COLO668 (cell line): ENCODE measurements at regions not wholly inside any gene's neighbourhood (a gene's known extent, or its start where the extent isn't known, plus 50 kb on each side); places are given as distances from the start of the nearest gene placed in this dataset.

Source experiments
- DNase-seq: peaks from one replicate; lab custom pipeline; 2025; ENCODE audit not compliant: unreplicated experiment; lab: John Stamatoyannopoulos, UW

DNA sequence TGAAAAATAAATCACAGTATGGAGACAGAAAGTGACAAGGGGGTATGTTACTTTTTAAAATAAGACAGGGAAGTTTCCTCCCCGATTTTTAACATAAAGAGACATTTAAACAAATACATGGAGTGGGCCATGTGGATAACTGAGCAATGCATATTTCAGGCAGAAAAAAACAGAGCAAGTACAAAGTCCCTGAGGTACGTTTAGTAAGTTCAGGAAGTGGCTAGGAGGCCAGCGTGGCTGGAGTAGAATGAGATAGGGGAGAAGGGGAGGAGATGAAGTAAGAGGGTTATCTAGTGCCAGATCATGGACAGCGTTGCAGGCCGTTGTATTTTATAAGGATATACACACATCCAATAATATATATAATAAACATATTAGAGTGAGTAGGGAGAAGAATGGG, 84.2 kb upstream of the ELL2 start:
- DNase-seq = no peak

- DNase-seq = no peak
These were observed 81.8 kb upstream of the ELL2 start for GRCh38 chr5:96043446-96043845.

DNA sequence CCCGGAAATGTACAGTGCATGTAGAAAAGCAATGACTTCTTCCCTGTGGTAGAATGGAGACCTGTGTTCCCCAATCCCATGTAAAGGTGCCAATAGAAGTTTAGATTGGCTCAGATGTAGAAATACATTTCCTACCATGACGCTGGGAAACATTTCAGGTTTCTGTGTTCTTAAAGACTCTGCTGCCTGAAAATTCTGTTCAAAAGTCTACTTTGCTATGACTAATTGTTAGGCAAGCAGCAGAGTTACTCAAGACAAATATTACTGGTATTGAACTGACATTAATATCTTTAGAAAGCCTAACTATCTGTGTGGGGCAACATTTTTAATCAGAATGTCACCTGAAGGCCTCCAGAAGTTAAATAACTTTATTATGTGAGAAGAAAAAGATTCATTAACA, 75.5 kb upstream of the ELL2 start:
- no peak for DNase-seq

- DNase-seq = no peak
These were observed 74.7 kb upstream of the ELL2 start for GRCh38 chr5:96036301-96036700.

GRCh38 chr5:96035796-96036195, 74.1 kb upstream of the ELL2 start:
- DNase-seq = no peak

- DNase-seq = no peak
These were observed 71.5 kb upstream of the ELL2 start for GRCh38 chr5:96033116-96033515.

GRCh38 chr5:96031811-96032261, 70.2 kb upstream of the ELL2 start:
- no peak for DNase-seq

DNA sequence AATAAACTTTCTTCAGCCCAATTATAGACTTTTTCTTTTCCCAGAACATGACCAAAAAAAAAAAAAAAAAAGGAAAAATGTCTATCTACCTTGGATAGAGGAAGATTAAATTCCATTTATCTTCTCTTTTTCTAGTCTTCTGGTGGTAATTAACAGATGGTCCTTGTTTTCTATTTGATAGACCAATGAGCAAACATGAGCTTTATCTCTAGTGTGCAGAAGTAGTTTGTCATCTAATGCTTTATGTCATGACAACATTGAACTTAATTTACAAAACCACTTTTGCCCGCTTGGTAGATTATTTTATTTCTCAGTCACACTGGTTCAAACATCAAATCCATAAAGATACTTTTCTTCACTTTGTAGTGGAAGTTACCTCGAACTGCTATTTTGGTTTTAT, 69.5 kb upstream of the ELL2 start:
- no peak for DNase-seq

DNA sequence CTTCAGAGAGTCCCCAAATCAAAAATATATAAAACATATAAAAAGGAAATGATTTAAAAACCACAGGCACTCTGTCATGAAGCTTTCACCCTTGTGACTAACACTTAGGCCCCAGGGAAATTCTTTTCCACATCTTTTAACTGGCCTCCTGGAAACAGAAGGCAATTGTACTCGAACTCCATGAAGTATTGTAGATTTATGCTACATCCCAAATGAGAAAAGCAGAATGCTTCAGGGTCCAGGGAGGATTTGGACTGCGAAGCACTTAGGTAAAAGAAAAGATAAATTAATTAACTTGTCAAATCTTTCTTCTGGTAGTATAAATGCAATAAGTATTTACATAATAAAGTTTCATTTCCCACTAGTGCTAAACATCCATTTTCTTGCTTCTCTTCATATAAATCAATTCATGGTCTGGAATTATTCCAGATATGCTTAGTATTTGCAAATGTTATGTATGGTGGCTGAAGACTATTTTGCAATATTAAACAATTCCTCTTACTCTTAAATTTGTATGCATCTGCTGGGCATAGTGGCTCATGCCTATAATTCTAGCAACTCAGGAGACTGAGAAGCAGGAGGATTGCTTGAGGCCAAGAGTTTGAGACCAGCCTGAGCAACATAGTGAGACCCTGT, 64.9 kb upstream of the ELL2 start:
- no peak for DNase-seq

DNA sequence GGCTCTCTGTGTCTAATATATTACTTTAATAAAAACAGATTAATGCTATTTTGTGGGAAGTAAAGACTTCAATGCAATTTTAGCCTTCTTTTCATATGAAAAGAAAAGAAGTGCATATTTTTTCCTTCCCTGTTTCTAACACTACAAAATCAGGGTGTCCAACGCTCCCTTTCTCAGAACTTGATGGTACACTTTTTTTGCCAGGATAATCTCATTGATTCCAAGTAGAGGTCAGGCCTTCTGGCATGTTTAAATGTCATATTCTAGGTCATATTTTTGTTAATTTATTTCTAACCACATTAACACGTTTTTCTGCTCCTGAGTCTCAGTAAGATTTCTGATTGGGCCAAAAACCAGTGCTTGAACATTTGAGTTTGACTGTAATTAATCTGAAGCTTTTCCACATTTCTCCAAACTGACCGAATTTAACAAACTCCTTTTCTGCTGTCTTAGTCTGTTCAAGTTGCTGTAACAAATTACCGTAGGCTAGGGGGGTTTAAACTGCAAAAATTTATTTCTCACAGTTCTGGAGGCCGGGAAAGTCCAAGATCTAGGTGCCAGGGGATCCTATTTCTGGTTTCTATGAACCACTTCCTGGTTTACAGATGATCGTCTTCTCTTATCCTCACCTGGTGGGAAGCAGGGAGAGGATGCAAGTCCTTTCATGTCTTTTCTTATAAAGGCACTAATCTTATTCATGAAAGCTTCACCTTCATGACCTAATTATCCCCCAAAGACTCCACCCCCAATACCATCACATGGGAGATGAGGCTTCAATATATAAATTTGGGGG, 63.2 kb upstream of the ELL2 start:
- no peak for DNase-seq

DNA sequence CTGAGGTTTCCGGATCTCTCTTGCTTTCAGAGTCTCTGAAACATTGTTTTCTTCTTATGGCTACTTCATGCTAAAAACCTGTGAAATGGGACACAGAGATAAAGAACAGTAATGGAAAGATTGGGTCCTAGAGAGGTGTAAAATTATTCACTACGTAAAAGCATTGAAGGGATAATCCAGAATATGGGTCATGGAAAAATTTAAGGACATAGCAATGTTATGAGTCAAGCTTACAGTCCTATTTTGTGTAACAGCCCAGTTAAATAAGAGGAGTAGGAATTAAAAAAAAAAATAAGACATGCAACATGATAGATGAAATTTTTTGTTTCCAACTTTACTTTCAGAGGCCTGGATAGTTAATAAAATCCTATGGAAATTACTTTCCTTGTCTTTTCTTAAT, 61.9 kb upstream of the ELL2 start:
- no peak for DNase-seq

- DNase-seq = no peak
These were observed 61.3 kb upstream of the ELL2 start for GRCh38 chr5:96022971-96023370.

DNA sequence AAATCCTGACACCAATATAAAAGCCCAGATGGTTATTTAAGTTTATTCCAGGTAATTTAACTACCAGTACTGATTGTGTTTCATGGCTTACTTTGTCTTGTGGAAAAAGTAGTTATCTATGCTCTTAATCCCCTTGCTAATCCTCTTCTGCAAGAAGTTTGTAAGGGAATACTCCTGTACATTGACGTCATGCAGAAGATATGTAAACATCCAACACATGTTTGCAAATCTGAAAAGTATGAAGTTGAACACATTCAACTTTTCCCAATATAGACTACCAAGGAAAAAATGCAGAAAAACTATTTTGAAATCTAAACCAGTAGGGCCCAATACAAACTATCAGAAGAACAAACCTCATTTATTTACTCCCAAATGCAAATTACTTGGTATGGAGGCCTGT, 56.3 kb upstream of the ELL2 start:
- DNase-seq = no peak

DNA sequence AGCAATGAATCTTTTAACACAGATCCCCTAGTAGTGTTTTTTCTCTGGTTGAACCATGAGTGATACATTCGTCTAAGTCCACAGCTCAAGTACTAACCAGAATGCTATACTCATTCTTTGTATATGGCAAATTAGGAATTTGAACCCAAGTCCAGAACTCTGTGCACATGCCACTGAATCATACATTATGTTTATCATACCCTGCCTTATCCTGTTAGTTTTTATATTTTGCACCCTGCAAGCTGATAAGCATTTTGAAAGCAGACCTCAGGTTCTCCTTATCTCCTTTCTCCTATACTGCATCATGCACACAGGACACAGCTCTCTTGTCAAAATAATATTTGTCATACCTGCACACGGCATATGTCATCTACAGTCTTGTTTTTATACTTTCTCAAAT, 54.6 kb upstream of the ELL2 start:
- no peak for DNase-seq

DNA sequence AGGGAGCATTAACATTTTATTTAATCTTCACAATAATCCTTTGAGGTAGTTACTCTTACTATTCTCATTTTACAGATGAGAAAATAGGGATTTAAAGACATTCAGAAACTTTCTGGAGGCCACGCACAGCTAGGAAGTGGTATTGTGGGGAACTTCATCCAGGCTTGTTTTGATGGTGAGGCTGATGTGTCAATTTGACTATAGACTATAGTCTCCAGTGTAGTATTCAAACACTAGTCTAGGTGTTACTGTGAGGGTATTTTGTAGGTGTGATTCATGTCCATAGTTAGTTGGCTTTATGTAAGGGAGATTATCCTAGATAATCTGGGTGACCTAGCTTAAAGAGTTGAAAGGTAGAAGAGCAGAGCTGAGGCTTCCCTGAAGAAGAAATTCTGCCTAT, 54.1 kb upstream of the ELL2 start:
- DNase-seq = no peak

- DNase-seq = no peak
These were observed 52.7 kb upstream of the ELL2 start for GRCh38 chr5:96014395-96014794.

DNA sequence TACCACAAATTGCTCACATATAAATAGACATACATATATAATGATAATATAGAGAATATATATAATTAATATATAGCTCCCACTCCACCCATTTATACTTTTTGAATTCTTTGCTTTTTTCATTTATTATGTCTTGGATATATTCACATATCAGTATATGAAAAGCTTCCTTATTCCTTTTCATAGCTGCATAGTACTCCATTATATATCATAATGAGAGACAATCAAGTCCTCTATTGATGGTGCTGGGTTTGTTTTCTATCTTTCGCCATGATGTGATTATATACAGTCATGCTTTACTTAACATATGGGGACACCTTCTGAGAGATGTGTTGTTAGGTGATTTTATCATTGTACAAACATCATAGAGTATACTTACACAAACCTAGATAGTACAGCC, 51.6 kb upstream of the ELL2 start:
- DNase-seq = no peak

GRCh38 chr5:96012399-96012798, 50.7 kb upstream of the ELL2 start:
- DNase-seq = no peak
